HEK293 (cell line): ENCODE measurements at regions not wholly inside any gene's neighbourhood (a gene's known extent, or its start where the extent isn't known, plus 50 kb on each side); places are given as distances from the start of the nearest gene placed in this dataset.

Experiments
- CTCF ChIA-PET: fragments of 350-600 bp; formaldehyde crosslinking; extraction: SDS; loops from one replicate; lab custom pipeline; 2021; ENCODE audit warnings: antibody characterized with exemption; lab: Yijun Ruan, JAX
- POLR2A ChIA-PET: fragments of 300-600 bp; formaldehyde crosslinking; extraction: SDS; loops from one replicate; lab custom pipeline; 2020; ENCODE audit warnings: antibody characterized with exemption, inconsistent platforms; lab: Yijun Ruan, JAX
- H3K27ac ChIP-seq: fragments of 200-500 bp; sonication (Bioruptor generic); 2 replicates; pipeline ENCODE4 v1.5.1; 2014; ENCODE audit warnings: low read depth, low read length, control low read depth, inconsistent platforms; ENCODE audit errors: extremely low read depth
- H3K36me3 ChIP-seq, 2 experiments: fragments of 200-500 bp in 1 of 2; sonication (Bioruptor generic) in 1 of 2; 1 replicate in 1 of 2; 2 replicates in 1 of 2; pipeline ENCODE4 v1.5.1; 2014 to 2017; ENCODE audit warnings: inconsistent platforms in 2 of 2, low read length in 2 of 2; ENCODE audit not compliant: control insufficient read depth in 2 of 2, insufficient read depth in 1 of 2
- H3K4me1 ChIP-seq: fragments of 200-500 bp; sonication (Bioruptor generic); 2 replicates; pipeline ENCODE4 v1.5.1; 2014; ENCODE audit warnings: mild to moderate bottlenecking, low read length, inconsistent platforms; ENCODE audit not compliant: control insufficient read depth, insufficient read depth
- H3K4me3 ChIP-seq: 2 replicates; pipeline ENCODE4 v1.5.1; 2011; ENCODE audit warnings: low read depth, mild to moderate bottlenecking, control low read depth, low read length, moderate library complexity
- H3K9me3 ChIP-seq: fragments of 200-500 bp; sonication (Bioruptor generic); 2 replicates; pipeline ENCODE4 v1.5.1; 2014; ENCODE audit warnings: low read depth, low read length, inconsistent platforms; ENCODE audit not compliant: control insufficient read depth, insufficient read depth
- BCL11B ChIP-seq: fragments of 450-650 bp; formaldehyde crosslinking; IDR thresholded peaks from 2 replicates; pipeline ENCODE4 v1.5.1; 2016; ENCODE audit warnings: low read depth, missing biosample characterization, missing genetic modification characterization
- GLIS2 ChIP-seq: fragments of 450-650 bp; formaldehyde crosslinking; IDR thresholded peaks from 2 replicates; pipeline ENCODE4 v1.5.1; 2016; ENCODE audit warnings: missing biosample characterization, missing genetic modification characterization
- KLF7 ChIP-seq: fragments of 450-650 bp; formaldehyde crosslinking; IDR thresholded peaks from 2 replicates; pipeline ENCODE4 v1.5.1; 2016; ENCODE audit warnings: missing biosample characterization, missing genetic modification characterization, borderline replicate concordance
- KLF8 ChIP-seq: fragments of 450-650 bp; formaldehyde crosslinking; IDR thresholded peaks from 2 replicates; pipeline ENCODE4 v1.5.1; 2016; ENCODE audit warnings: missing biosample characterization, missing genetic modification characterization
- MZF1 ChIP-seq: fragments of 450-650 bp; formaldehyde crosslinking; IDR thresholded peaks from 2 replicates; pipeline ENCODE4 v1.5.1; 2017; ENCODE audit warnings: missing biosample characterization, missing genetic modification characterization, borderline replicate concordance
- YY2 ChIP-seq: fragments of 450-650 bp; formaldehyde crosslinking; IDR thresholded peaks from 2 replicates; pipeline ENCODE4 v1.5.1; 2016; ENCODE audit warnings: missing biosample characterization, missing genetic modification characterization
- ZBTB21 ChIP-seq: fragments of 450-650 bp; formaldehyde crosslinking; IDR thresholded peaks from 2 replicates; pipeline ENCODE4 v1.5.1; 2017; ENCODE audit warnings: missing biosample characterization, missing genetic modification characterization
- ZIC2 ChIP-seq: fragments of 450-650 bp; formaldehyde crosslinking; IDR thresholded peaks from 2 replicates; pipeline ENCODE4 v1.5.1; 2016; ENCODE audit warnings: missing biosample characterization, missing genetic modification characterization
- ZNF2 ChIP-seq: fragments of 450-650 bp; formaldehyde crosslinking; IDR thresholded peaks from 2 replicates; pipeline ENCODE4 v1.5.1; 2016; ENCODE audit warnings: missing biosample characterization, missing genetic modification characterization
- ZNF221 ChIP-seq: fragments of 450-650 bp; formaldehyde crosslinking; IDR thresholded peaks from 2 replicates; pipeline ENCODE4 v1.5.1; 2017; ENCODE audit warnings: missing biosample characterization, missing genetic modification characterization, borderline replicate concordance
- ZNF248 ChIP-seq: fragments of 450-650 bp; formaldehyde crosslinking; IDR thresholded peaks from 2 replicates; pipeline ENCODE4 v1.5.1; 2017; ENCODE audit warnings: missing biosample characterization, missing genetic modification characterization
- ZNF266 ChIP-seq: fragments of 450-650 bp; formaldehyde crosslinking; IDR thresholded peaks from 2 replicates; pipeline ENCODE4 v1.5.1; 2016; ENCODE audit warnings: missing biosample characterization, missing genetic modification characterization, low read depth
- ZNF302 ChIP-seq: fragments of 450-650 bp; formaldehyde crosslinking; IDR thresholded peaks from 2 replicates; pipeline ENCODE4 v1.5.1; 2016; ENCODE audit warnings: missing biosample characterization, missing genetic modification characterization, low read depth
- ZNF391 ChIP-seq: fragments of 450-650 bp; formaldehyde crosslinking; IDR thresholded peaks from 2 replicates; pipeline ENCODE4 v1.5.1; 2016; ENCODE audit warnings: low read depth, missing biosample characterization, missing genetic modification characterization, borderline replicate concordance
- ZNF394 ChIP-seq: fragments of 450-650 bp; formaldehyde crosslinking; IDR thresholded peaks from 2 replicates; pipeline ENCODE4 v1.5.1; 2016; ENCODE audit warnings: missing biosample characterization, missing genetic modification characterization, mild to moderate bottlenecking, moderate library complexity, borderline replicate concordance
- ZNF580 ChIP-seq: fragments of 450-650 bp; formaldehyde crosslinking; IDR thresholded peaks from 2 replicates; pipeline ENCODE4 v1.5.1; 2016; ENCODE audit warnings: missing biosample characterization, missing genetic modification characterization
- ZNF677 ChIP-seq: fragments of 450-650 bp; IDR thresholded peaks from 2 replicates; pipeline ENCODE4 v1.5.0; 2018; ENCODE audit warnings: missing biosample characterization, mild to moderate bottlenecking, missing genetic modification characterization, moderate library complexity
- ZNF747 ChIP-seq: fragments of 450-650 bp; formaldehyde crosslinking; IDR thresholded peaks from 2 replicates; pipeline ENCODE4 v1.5.1; 2016; ENCODE audit warnings: missing biosample characterization, missing genetic modification characterization
- ZNF776 ChIP-seq: fragments of 450-650 bp; formaldehyde crosslinking; IDR thresholded peaks from 2 replicates; pipeline ENCODE4 v1.5.0; 2017; ENCODE audit warnings: missing biosample characterization, missing genetic modification characterization, borderline replicate concordance
- ZNF837 ChIP-seq: fragments of 450-650 bp; formaldehyde crosslinking; IDR thresholded peaks from 2 replicates; pipeline ENCODE4 v1.5.1; 2016; ENCODE audit warnings: missing biosample characterization, missing genetic modification characterization
- TF ChIP-seq, protein P1 (sequence below): fragments of 450-650 bp; formaldehyde crosslinking; IDR thresholded peaks from 2 replicates; pipeline ENCODE4 v1.5.0; 2017; ENCODE audit warnings: missing biosample characterization, missing genetic modification characterization, borderline replicate concordance
- TF ChIP-seq, protein P2 (sequence below): fragments of 450-650 bp; formaldehyde crosslinking; IDR thresholded peaks from 2 replicates; pipeline ENCODE4 v1.5.1; 2016; ENCODE audit warnings: missing biosample characterization, missing genetic modification characterization
- TF ChIP-seq, protein P3 (sequence below): fragments of 450-650 bp; formaldehyde crosslinking; IDR thresholded peaks from 2 replicates; pipeline ENCODE4 v1.5.1; 2017; ENCODE audit warnings: missing biosample characterization, missing genetic modification characterization

GRCh38 chr1:201634261-201634660 is 95.3 kb downstream of the NAV1 start (continued):
- TF ChIP-seq ZBTB21 (peak; percentile 36; the same call in 1 of the 2 replicates), ZNF221 (no peak), ZNF394 (tag by site-specific recombination) (no peak)
- TF ChIP-seq, protein P1, sequence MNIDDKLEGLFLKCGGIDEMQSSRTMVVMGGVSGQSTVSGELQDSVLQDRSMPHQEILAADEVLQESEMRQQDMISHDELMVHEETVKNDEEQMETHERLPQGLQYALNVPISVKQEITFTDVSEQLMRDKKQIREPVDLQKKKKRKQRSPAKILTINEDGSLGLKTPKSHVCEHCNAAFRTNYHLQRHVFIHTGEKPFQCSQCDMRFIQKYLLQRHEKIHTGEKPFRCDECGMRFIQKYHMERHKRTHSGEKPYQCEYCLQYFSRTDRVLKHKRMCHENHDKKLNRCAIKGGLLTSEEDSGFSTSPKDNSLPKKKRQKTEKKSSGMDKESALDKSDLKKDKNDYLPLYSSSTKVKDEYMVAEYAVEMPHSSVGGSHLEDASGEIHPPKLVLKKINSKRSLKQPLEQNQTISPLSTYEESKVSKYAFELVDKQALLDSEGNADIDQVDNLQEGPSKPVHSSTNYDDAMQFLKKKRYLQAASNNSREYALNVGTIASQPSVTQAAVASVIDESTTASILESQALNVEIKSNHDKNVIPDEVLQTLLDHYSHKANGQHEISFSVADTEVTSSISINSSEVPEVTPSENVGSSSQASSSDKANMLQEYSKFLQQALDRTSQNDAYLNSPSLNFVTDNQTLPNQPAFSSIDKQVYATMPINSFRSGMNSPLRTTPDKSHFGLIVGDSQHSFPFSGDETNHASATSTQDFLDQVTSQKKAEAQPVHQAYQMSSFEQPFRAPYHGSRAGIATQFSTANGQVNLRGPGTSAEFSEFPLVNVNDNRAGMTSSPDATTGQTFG (tag by site-specific recombination): no peak

- Histone ChIP-seq H3K27ac (no peak overlapping the region), H3K36me3 (no peaks in the 10 kb centered on the region), H3K4me3 (no peak overlapping the region), H3K9me3 (no peaks in the 10 kb centered on the region), H3K4me1 (no peaks in the 10 kb centered on the region)
- ChIA-PET CTCF (interaction anchor here (0.6 to 1.4 kb wide), 2 partner anchors 10 to 13 kb away, joined by 3 to 4 read pairs; no protein-coding TSS in a partner anchor), POLR2A (no interaction called here)
- TF ChIP-seq YY2: no peak
- no peak for TF ChIP-seq KLF8 (tag by site-specific recombination)
- TF ChIP-seq ZNF391 (tag by site-specific recombination): no peak
- TF ChIP-seq KLF7 (tag by site-specific recombination): no peak
- no peak for TF ChIP-seq GLIS2 (tag by site-specific recombination)
- no peak for TF ChIP-seq ZNF677 (tag by site-specific recombination)
- TF ChIP-seq ZNF394 (tag by site-specific recombination): no peak
- no peak for TF ChIP-seq ZNF580 (tag by site-specific recombination)
- no peak for TF ChIP-seq ZNF776 (tag by site-specific recombination)
- TF ChIP-seq ZNF2: no peak
- TF ChIP-seq ZNF266: no peak
- no peak for TF ChIP-seq ZNF747
- no peak for TF ChIP-seq ZNF302 (tag by site-specific recombination)
- TF ChIP-seq BCL11B (tag by site-specific recombination): no peak
- no peak for TF ChIP-seq ZNF837 (tag by site-specific recombination)
- TF ChIP-seq, protein P2, sequence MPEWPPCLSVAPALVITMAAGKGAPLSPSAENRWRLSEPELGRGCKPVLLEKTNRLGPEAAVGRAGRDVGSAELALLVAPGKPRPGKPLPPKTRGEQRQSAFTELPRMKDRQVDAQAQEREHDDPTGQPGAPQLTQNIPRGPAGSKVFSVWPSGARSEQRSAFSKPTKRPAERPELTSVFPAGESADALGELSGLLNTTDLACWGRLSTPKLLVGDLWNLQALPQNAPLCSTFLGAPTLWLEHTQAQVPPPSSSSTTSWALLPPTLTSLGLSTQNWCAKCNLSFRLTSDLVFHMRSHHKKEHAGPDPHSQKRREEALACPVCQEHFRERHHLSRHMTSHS (tag by site-specific recombination): no peak
- TF ChIP-seq ZNF248 (tag by site-specific recombination): no peak
- TF ChIP-seq, protein P3, sequence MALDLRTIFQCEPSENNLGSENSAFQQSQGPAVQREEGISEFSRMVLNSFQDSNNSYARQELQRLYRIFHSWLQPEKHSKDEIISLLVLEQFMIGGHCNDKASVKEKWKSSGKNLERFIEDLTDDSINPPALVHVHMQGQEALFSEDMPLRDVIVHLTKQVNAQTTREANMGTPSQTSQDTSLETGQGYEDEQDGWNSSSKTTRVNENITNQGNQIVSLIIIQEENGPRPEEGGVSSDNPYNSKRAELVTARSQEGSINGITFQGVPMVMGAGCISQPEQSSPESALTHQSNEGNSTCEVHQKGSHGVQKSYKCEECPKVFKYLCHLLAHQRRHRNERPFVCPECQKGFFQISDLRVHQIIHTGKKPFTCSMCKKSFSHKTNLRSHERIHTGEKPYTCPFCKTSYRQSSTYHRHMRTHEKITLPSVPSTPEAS: no peak
- no peak for TF ChIP-seq ZIC2 (tag by site-specific recombination)
- no peak for TF ChIP-seq MZF1 (tag by site-specific recombination)
- TF ChIP-seq, all 188 proteins: peak for 0
These were observed 97.2 kb downstream of the NAV1 start for GRCh38 chr1:201636097-201636496.
